ACHN (cell line): ENCODE measurements at regions not wholly inside any gene's neighbourhood (a gene's known extent, or its start where the extent isn't known, plus 50 kb on each side); places are given as distances from the start of the nearest gene placed in this dataset.
A peak's percentile ranks its signal among the peaks of the same experiment; 100 is the strongest.
"Not testable (repeated sequence)": the region's sequence is repeated elsewhere in the genome, so short reads cannot be mapped to it uniquely, and the experiment has no call there.

Experiments
- DNase-seq: peaks from one replicate; pipeline ENCODE4 v3.0.0-alpha.2; 2015
- in situ Hi-C: cut with HindIII; loops from 2 replicates; pipeline ENCODE4 v1.10.0; 2017; ENCODE audit warnings: low sequenced_read_pairs, low pct_ligation_motif_present, low pct_unique_long_range_greater_than_20kb

DNA sequence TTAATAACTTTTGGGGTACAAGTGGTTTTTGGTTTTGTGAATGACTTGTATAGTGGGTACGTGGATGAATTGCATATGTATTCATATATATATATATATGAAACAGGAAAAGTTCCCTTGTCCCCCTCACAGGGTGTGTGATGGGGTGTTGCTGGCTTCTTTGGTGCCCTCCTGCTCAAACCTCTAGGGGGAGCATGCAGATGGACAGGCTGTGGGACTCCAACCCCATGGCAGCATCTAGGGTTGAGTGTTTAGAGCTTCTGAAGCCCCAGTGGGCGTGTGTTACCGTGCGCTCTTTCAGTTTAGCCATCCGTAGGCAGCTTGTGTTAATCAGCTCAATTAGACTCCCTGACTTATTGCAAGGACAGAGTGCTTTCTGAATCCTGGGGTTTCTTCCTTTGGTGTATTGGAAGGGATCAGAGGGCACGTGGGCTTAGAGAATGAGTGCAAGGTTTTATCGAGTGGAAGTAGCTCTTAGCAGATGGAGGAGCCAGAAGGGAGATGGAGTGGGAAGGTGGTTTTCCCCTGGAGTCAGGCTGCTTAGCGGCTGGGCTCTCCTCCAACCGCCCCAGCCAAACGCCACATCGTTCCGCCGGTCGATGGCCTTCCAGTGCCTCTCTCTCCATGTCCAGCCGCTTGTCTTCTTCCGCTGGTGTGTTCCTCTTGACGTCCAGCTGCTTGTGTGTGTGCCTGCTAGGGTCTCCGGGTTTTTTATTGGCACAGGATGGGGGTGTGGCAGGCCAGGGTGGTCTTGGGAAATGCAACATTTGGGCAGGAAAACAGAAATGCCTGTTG, 674.4 kb upstream of the LCORL start:
- DNase-seq: no peak
- in situ Hi-C loops: no loop called here

DNA sequence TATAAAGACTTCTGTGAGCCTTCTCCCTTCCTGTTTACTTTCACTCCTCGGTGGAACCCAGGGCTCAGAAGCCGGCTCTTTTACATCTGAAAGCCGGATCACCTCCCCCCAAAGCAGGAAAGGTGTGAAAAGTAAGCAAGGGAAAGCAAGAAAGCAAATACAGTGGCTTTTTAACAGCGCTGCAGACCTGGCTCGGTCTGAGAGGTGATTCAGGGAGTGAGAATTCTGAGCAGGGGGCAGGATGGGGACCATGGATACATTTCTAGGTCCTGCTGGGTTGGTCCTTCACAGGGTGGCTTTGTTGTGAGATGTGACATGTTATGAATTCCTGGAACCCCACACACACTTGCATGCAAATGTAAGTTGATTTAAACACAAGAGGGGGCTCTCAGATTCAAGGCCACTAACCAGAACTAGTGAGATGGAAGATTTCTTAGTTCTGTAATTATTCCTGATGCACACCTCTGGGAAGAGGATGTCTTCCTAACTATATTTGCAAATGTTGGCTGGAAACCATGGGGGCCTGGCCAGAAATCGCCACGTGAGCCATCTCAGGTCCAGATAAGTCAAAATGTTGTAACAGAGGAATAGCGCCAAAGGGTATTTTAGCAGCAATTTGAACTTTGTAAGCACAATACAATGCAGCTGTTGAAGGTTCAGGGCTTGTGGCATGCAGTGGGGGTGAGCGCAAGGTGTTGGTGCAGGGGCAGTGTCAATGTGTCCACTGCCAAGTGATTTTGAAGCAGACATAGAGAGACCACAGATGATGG, 670.1 kb upstream of the LCORL start:
- in situ Hi-C loops: no loop called here
- no peak for DNase-seq

DNA sequence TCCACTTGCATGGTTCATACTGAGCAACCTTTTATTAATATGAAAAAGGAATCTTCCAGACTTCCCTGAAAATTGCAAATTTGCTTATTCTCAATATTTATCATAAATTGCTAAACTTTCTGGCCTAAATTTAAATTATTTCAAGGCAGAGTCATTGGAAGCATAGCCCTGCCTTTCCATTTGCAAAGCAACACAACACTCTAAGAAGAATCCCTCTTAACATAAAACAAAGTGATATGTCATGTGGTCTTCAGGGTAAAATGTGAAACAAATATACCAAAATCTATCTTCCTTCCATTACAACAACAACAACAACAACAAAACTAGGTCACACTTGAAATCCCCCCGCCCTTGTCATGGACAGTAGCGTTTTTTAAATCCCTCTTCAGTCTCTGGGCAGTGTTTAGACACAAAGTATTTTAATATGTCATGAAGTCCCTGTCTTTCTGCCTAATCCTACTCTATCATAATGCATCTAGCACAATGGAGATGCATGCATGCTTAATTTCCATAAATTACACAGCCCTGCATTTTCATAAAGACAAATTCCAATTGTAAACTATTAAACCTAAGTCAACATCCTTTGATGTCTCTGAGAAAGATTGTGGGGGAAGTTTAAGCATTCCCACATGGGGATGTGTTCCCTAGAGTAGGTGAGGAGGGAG, 668.9 kb upstream of the LCORL start:
- in situ Hi-C loops: no loop called here
- DNase-seq: no peak

- in situ Hi-C loops: no loop called here
- peak; percentile 51 for DNase-seq
Observed at GRCh38 chr4:18689308-18690115, 668.0 kb upstream of the LCORL start.

GRCh38 chr4:18688351-18688750, 666.8 kb upstream of the LCORL start:
- in situ Hi-C loops, DNase-seq: not testable (repeated sequence)

- in situ Hi-C loops: no loop called here
- no peak for DNase-seq
Observed at GRCh38 chr4:18686338-18687037, 664.9 kb upstream of the LCORL start.

DNA sequence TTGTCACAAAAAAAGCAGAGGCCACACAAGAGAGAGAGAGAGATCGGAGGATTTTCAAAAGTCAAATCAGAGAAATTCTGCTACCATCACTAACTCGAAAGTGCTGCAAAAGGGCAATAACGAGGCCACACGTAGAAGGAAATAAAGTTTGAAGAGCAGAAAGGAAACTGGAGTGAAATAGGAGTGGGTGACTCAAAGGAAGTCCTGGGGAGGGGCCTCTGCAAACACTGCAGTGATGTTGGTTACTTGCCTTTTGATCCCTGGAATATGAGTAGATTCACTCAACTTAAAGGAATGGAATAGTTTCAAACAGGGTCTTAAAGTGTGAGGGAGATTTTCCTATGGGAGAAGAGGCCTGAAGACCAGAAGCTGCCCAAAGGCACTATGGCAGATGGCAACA, 663.4 kb upstream of the LCORL start:
- DNase-seq: no peak
- in situ Hi-C loops: no loop called here

DNA sequence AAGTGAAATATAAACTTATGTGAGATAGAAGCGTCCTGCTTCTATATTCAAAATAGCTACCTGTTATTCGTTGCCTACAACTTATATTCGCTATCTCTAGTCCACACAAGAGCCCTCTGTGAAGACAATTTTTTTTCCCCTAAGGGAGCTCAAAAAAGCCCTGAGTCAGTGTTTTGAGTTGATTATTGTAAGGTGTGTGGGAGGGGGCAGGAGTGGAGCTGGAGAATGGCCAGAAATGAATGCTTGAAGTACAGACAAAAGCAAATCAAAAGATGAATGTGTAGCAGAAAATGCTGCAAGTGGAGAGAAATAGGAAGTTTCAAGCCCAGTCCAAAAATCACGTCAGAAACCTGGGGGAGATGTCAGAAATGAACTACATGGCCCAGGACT, 655.0 kb upstream of the LCORL start:
- in situ Hi-C loops: no loop called here
- DNase-seq: no peak

DNA sequence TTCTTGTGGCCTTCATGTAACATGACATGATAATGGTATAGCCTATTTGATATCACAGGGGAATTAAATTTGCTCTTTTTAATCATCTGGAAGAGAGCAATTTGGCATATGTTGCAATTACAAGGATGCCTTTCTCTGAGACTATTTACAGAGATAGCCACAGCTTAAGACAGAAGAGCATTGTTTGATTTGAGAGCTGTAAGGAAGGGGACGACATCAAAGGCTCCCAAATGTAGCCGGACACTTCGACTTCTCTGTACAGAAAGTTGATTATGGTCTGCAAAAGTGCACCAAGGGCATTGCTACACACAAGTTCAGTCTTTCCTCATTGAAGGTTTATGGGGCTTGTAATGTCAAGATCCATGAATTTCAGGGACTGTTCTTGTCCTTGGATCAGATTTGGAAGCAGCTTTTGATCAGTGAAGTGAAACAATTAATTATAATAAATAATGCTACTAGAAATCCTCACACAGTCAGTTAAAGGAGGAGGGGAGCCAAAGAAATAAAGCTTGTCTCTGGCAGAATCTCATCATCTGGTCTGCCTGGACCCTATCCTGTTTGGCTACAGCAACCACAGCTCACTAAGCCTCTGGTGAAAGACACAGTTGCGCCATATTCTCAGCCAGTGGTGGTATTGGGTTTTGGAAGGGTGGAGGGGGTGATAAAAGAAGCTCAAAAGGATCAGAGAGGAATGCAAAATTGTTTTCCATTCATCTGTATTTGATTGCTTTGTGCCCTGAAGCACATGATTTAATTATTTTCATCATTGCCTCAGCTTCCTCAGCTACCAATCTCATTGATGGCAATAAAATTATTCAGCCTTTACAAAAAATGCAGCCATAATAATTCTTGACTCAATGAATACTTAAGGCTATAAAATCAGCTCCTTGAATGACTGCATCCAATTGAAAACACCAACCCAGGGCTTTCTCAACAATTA, 654.3 kb upstream of the LCORL start:
- in situ Hi-C loops: no loop called here
- DNase-seq: no peak

GRCh38 chr4:18670034-18670433, 648.5 kb upstream of the LCORL start:
- DNase-seq: no peak
- in situ Hi-C loops: no loop called here

DNA sequence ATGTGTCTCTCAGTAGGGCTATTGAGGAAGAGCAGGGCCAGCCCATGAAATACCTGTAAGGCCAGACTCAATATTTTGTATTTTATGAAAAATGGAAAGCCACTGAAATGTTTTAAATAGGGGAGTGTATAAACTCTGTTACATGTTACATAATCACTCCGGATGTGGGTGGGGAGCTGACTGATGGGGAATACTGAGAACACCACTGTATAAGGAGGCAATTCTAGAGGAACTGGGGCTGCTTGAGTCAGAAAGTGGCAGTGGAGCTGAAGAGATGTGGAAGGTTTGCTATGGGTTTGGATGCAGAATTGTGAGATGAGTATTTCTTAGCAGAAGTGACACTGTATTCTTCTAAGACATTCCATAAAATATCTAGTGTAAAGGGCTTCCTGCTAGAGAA, 647.8 kb upstream of the LCORL start:
- DNase-seq: no peak
- in situ Hi-C loops: no loop called here

DNA sequence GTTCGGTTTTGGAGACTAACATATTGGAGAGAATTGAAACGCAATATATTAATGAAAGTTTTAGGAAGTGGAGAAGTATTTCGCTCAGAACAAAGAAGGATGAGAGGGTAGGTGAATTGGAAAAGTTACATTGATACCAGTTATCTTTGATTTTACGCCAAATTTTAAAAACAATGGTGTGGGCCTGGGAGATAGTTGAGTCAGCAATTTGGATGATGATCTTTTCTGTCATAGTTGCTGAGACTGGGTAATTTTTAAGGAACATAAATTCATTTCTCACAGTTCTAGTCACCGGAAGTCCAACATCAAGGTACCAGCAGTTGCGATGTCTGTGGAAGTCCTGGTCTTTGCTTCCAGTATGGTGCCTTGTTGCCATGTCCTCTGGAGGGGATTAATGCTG, 644.8 kb upstream of the LCORL start:
- in situ Hi-C loops: no loop called here
- DNase-seq: no peak

DNA sequence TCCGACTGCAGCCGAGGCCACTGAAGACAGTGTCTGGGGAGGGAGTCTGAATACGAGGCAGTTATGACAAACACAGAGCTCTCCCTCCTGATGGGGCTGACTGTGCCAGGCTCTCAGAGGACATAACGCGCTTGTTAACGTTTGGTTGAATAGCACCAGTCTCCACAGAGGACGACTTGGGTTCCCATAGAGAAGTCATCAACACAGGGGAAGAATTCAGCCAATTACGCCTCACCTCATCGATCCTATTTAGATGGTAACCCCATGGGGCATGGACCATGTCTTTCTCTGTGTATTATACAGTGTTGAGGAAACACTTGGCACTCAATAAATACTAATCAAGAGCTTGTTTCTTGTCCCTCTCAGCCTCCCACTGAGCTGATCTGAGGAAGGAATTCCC, 642.6 kb upstream of the LCORL start:
- no peak for DNase-seq
- in situ Hi-C loops: no loop called here

- in situ Hi-C loops: no loop called here
- DNase-seq: no peak
Observed at GRCh38 chr4:18645351-18645750, 623.8 kb upstream of the LCORL start.

DNA sequence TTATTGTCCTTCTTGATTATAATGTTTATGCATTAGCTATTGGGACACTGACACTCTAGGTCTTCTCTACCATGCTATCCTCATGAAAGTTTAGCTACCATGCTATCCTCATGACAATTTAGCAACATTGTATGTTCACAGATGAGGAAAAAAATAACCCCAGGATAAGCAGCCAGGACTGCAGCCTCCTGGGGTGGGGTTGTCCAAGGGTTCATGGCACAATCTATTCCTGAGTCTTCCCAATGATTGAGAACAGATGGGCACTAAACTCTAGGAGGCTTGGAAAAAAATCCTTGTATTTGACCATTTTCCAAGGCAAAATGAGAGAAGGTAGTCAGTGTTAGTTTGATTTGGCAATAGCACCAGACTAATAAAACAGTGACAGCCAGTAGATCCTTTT, 619.8 kb upstream of the LCORL start:
- DNase-seq: no peak

GRCh38 chr4:18638031-18638430, 616.5 kb upstream of the LCORL start:
- in situ Hi-C loops: no loop called here
- no peak for DNase-seq

More for the DNA sequence above, 619.8 kb upstream of the LCORL start:
- in situ Hi-C loops: no loop called here

DNA sequence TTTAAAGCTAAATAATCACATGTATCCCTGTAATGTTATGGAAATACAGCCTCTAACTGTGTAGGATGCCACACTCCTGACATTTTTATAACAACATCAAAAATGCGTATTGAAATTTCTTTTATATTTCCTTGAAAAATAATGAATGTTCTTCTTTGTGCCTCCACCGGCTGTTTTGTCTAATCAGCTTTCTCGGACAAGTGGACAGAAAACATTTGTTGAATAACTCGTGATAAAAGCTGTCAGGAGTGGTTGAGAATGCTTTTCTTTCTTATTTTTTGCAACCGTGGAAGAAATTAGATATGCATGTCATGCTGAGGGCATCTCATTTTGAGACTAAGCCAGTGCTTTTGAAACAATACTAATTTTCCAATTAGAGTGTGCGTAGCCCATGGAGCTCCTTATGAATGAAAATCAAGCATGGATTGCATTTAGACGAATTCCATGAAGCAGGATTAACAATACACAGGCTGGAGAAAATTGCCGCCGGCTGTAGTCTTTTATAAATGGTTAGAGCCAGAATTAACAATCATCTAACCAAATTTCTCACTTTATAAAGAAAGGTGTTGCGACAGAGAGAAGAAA, 614.5 kb upstream of the LCORL start:
- DNase-seq: no peak
- in situ Hi-C loops: no loop called here
